ENCODE measurements at regions not wholly inside any gene's neighbourhood (a gene's known extent, or its start where the extent isn't known, plus 50 kb on each side); places are given as distances from the start of the nearest gene placed in this dataset.

- Mint-ChIP-seq H3K36me3 (no peaks in the 10 kb centered on the region), H3K9me3 (no peaks in the 10 kb centered on the region), H3K27me3 (no peaks in the 10 kb centered on the region), H3K4me1 (ENCODE audit: low read depth in 2 of 2) (no peaks in the 10 kb centered on the region), H3K4me3 (no peak overlapping the region), H3K27ac (no peak overlapping the region)
- ATAC-seq: no peak
- DNase-seq (ENCODE audit: low spot score): no peak
Measured at GRCh38 chr2:66813976-66814375, 379.1 kb downstream of the MEIS1 start.

GRCh38 chr2:66814916-66815315, 380.0 kb downstream of the MEIS1 start:
- Mint-ChIP-seq H3K9me3 (no peaks in the 10 kb centered on the region), H3K27me3 (no peaks in the 10 kb centered on the region), H3K4me3 (no peak overlapping the region), H3K36me3 (no peaks in the 10 kb centered on the region), H3K27ac (no peak overlapping the region), H3K4me1 (ENCODE audit: low read depth in 2 of 2) (no peaks in the 10 kb centered on the region)
- DNase-seq (ENCODE audit: low spot score): no peak
- ATAC-seq: no peak

GRCh38 chr2:66815886-66816285, 381.0 kb downstream of the MEIS1 start:
- no peak for ATAC-seq
- Mint-ChIP-seq H3K4me1 (ENCODE audit: low read depth in 2 of 2) (no peaks in the 10 kb centered on the region), H3K27me3 (no peaks in the 10 kb centered on the region), H3K4me3 (no peak overlapping the region), H3K36me3 (no peaks in the 10 kb centered on the region), H3K9me3 (no peaks in the 10 kb centered on the region), H3K27ac (no peak overlapping the region)
- DNase-seq (ENCODE audit: low spot score): no peak

GRCh38 chr2:66821168-66821567, 386.2 kb downstream of the MEIS1 start:
- H3K27me3 Mint-ChIP-seq: no peaks in the 10 kb centered on the region
- no peak overlapping the region for H3K4me3 Mint-ChIP-seq

GRCh38 chr2:66822186-66822585, 387.3 kb downstream of the MEIS1 start:
- no peaks in the 10 kb centered on the region for H3K4me1 Mint-ChIP-seq (ENCODE audit: low read depth in 2 of 2)
- H3K36me3 Mint-ChIP-seq: no peaks in the 10 kb centered on the region
- DNase-seq (ENCODE audit: low spot score): no peak
- H3K27ac Mint-ChIP-seq: no peak overlapping the region
- H3K27me3 Mint-ChIP-seq: no peaks in the 10 kb centered on the region
- peak in 1 of 2 donors; percentile 13 for ATAC-seq
- peaks cover 4% of the 10 kb centered on the region for H3K9me3 Mint-ChIP-seq
- H3K4me3 Mint-ChIP-seq: no peak overlapping the region

More at GRCh38 chr2:66821168-66821567, 386.2 kb downstream of the MEIS1 start:
- ATAC-seq: no peak
- no peak overlapping the region for H3K27ac Mint-ChIP-seq
- H3K9me3 Mint-ChIP-seq: no peaks in the 10 kb centered on the region
- no peaks in the 10 kb centered on the region for H3K36me3 Mint-ChIP-seq
- no peak for DNase-seq (ENCODE audit: low spot score)
- no peaks in the 10 kb centered on the region for H3K4me1 Mint-ChIP-seq (ENCODE audit: low read depth in 2 of 2)

- no peak overlapping the region for H3K4me3 Mint-ChIP-seq
- peaks cover 4% of the 10 kb centered on the region for H3K9me3 Mint-ChIP-seq
- no peaks in the 10 kb centered on the region for H3K4me1 Mint-ChIP-seq (ENCODE audit: low read depth in 2 of 2)
- no peaks in the 10 kb centered on the region for H3K36me3 Mint-ChIP-seq
- DNase-seq (ENCODE audit: low spot score) (no peak), ATAC-seq (no peak)
- H3K27ac Mint-ChIP-seq: no peak overlapping the region
- no peaks in the 10 kb centered on the region for H3K27me3 Mint-ChIP-seq
Measured at GRCh38 chr2:66824926-66825325, 390.0 kb downstream of the MEIS1 start.

- H3K9me3 Mint-ChIP-seq: peaks cover 4% of the 10 kb centered on the region
- no peaks in the 10 kb centered on the region for H3K4me1 Mint-ChIP-seq (ENCODE audit: low read depth in 2 of 2)
- no peak overlapping the region for H3K4me3 Mint-ChIP-seq
- H3K36me3 Mint-ChIP-seq: no peaks in the 10 kb centered on the region
- no peak for ATAC-seq
- H3K27me3 Mint-ChIP-seq: no peaks in the 10 kb centered on the region
- no peak for DNase-seq (ENCODE audit: low spot score)
- H3K27ac Mint-ChIP-seq: no peak overlapping the region
Measured at GRCh38 chr2:66827851-66828250, 392.9 kb downstream of the MEIS1 start.

- H3K36me3 Mint-ChIP-seq: no peaks in the 10 kb centered on the region
Measured at GRCh38 chr2:66828876-66829275, 394.0 kb downstream of the MEIS1 start.

GRCh38 chr2:66830881-66831280, 396.0 kb downstream of the MEIS1 start:
- no peak overlapping the region for H3K4me3 Mint-ChIP-seq
- H3K27ac Mint-ChIP-seq: no peak overlapping the region
- no peak for DNase-seq (ENCODE audit: low spot score)

More at GRCh38 chr2:66828876-66829275, 394.0 kb downstream of the MEIS1 start:
- Mint-ChIP-seq H3K9me3 (peaks cover 4% of the 10 kb centered on the region), H3K27ac (no peak overlapping the region), H3K4me3 (no peak overlapping the region), H3K4me1 (ENCODE audit: low read depth in 2 of 2) (no peaks in the 10 kb centered on the region), H3K27me3 (no peaks in the 10 kb centered on the region)
- ATAC-seq: no peak
- DNase-seq (ENCODE audit: low spot score): no peak

GRCh38 chr2:66832646-66833435, 397.9 kb downstream of the MEIS1 start:
- ATAC-seq (no peak), DNase-seq (ENCODE audit: low spot score) (no peak)
- no peaks in the 10 kb centered on the region for H3K36me3 Mint-ChIP-seq
- no peak overlapping the region for H3K27ac Mint-ChIP-seq
- H3K4me1 Mint-ChIP-seq (ENCODE audit: low read depth in 2 of 2): no peaks in the 10 kb centered on the region
- no peak overlapping the region for H3K4me3 Mint-ChIP-seq
- peaks cover 0 to 3% of the 10 kb centered on the region in 2 donors for H3K27me3 Mint-ChIP-seq
- H3K9me3 Mint-ChIP-seq: no peaks in the 10 kb centered on the region

More at GRCh38 chr2:66830881-66831280, 396.0 kb downstream of the MEIS1 start:
- no peaks in the 10 kb centered on the region for H3K36me3 Mint-ChIP-seq
- peaks cover 4% of the 10 kb centered on the region for H3K9me3 Mint-ChIP-seq
- H3K4me1 Mint-ChIP-seq (ENCODE audit: low read depth in 2 of 2): no peaks in the 10 kb centered on the region
- H3K27me3 Mint-ChIP-seq: no peaks in the 10 kb centered on the region
- no peak for ATAC-seq

- H3K4me1 Mint-ChIP-seq (ENCODE audit: low read depth in 2 of 2): no peaks in the 10 kb centered on the region
- H3K36me3 Mint-ChIP-seq: no peaks in the 10 kb centered on the region
- peaks cover 0 to 3% of the 10 kb centered on the region in 2 donors for H3K27me3 Mint-ChIP-seq
- no peak for DNase-seq (ENCODE audit: low spot score)
- ATAC-seq: no peak
- H3K4me3 Mint-ChIP-seq: no peak overlapping the region
- no peaks in the 10 kb centered on the region for H3K9me3 Mint-ChIP-seq
- no peak overlapping the region for H3K27ac Mint-ChIP-seq
Measured at GRCh38 chr2:66834859-66835258, 399.9 kb downstream of the MEIS1 start.

- Mint-ChIP-seq H3K4me3 (no peak overlapping the region), H3K4me1 (ENCODE audit: low read depth in 2 of 2) (no peaks in the 10 kb centered on the region), H3K9me3 (no peaks in the 10 kb centered on the region), H3K27me3 (peaks cover 0 to 3% of the 10 kb centered on the region in 2 donors), H3K27ac (no peak overlapping the region), H3K36me3 (no peaks in the 10 kb centered on the region)
- ATAC-seq: no peak
- DNase-seq (ENCODE audit: low spot score): no peak
Measured at GRCh38 chr2:66836851-66837250, 401.9 kb downstream of the MEIS1 start.

- Mint-ChIP-seq H3K4me3 (no peak overlapping the region), H3K27me3 (peaks cover 0 to 3% of the 10 kb centered on the region in 2 donors), H3K4me1 (ENCODE audit: low read depth in 2 of 2) (no peaks in the 10 kb centered on the region), H3K9me3 (no peaks in the 10 kb centered on the region), H3K36me3 (no peaks in the 10 kb centered on the region), H3K27ac (no peak overlapping the region)
- no peak for ATAC-seq
- no peak for DNase-seq (ENCODE audit: low spot score)
Measured at GRCh38 chr2:66839551-66840320, 404.8 kb downstream of the MEIS1 start.

GRCh38 chr2:66840321-66841002, 405.5 kb downstream of the MEIS1 start:
- Mint-ChIP-seq H3K9me3 (no peaks in the 10 kb centered on the region), H3K36me3 (no peaks in the 10 kb centered on the region), H3K4me3 (no peak overlapping the region), H3K27ac (no peak overlapping the region), H3K4me1 (ENCODE audit: low read depth in 2 of 2) (no peaks in the 10 kb centered on the region), H3K27me3 (peaks cover 0 to 3% of the 10 kb centered on the region in 2 donors)
- DNase-seq (ENCODE audit: low spot score) (no peak), ATAC-seq (no peak)

Data from natural killer cell treated with Interleukin-12 subunit alpha and Interleukin-12 subunit beta and Interleukin-15 and Interleukin-18, amount 100 ng/mL, for 72 hours (primary cell).